ENCODE measurements at regions not wholly inside any gene's neighbourhood (a gene's known extent, or its start where the extent isn't known, plus 50 kb on each side); places are given as distances from the start of the nearest gene placed in this dataset.

- TF ChIP-seq, protein P1, sequence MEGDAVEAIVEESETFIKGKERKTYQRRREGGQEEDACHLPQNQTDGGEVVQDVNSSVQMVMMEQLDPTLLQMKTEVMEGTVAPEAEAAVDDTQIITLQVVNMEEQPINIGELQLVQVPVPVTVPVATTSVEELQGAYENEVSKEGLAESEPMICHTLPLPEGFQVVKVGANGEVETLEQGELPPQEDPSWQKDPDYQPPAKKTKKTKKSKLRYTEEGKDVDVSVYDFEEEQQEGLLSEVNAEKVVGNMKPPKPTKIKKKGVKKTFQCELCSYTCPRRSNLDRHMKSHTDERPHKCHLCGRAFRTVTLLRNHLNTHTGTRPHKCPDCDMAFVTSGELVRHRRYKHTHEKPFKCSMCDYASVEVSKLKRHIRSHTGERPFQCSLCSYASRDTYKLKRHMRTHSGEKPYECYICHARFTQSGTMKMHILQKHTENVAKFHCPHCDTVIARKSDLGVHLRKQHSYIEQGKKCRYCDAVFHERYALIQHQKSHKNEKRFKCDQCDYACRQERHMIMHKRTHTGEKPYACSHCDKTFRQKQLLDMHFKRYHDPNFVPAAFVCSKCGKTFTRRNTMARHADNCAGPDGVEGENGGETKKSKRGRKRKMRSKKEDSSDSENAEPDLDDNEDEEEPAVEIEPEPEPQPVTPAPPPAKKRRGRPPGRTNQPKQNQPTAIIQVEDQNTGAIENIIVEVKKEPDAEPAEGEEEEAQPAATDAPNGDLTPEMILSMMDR (IDR thresholded peaks at IDR 0.05): no peak
- TF ChIP-seq POLR2A (IDR thresholded peaks at IDR 0.05): no peak
Observed at GRCh38 chr5:40198736-40199135, 481.0 kb upstream of the PTGER4 start.

All from testis (tissue), 2 donors.